Testis (tissue), 2 donors: ENCODE measurements at regions not wholly inside any gene's neighbourhood (a gene's known extent, or its start where the extent isn't known, plus 50 kb on each side); places are given as distances from the start of the nearest gene placed in this dataset.

ENCODE experiments used
- POLR2A ChIP-seq: fragments of 450-650 bp; IDR thresholded peaks from one replicate; pipeline ENCODE4 v1.6.1; 2017; ENCODE audit warnings: antibody characterized with exemption, mild to moderate bottlenecking, moderate library complexity
- TF ChIP-seq, protein P1 (sequence below), 3 experiments: fragments of 450-650 bp in 2 of 3; fragments of 200-600 bp in 1 of 3; sonication (generic) in 1 of 3; IDR thresholded peaks; one replicate each; pipeline ENCODE4 v1.5.1; 2016 to 2019; ENCODE audit warnings: antibody characterized with exemption in 3 of 3, mild to moderate bottlenecking in 2 of 3, moderate library complexity in 1 of 3

DNA sequence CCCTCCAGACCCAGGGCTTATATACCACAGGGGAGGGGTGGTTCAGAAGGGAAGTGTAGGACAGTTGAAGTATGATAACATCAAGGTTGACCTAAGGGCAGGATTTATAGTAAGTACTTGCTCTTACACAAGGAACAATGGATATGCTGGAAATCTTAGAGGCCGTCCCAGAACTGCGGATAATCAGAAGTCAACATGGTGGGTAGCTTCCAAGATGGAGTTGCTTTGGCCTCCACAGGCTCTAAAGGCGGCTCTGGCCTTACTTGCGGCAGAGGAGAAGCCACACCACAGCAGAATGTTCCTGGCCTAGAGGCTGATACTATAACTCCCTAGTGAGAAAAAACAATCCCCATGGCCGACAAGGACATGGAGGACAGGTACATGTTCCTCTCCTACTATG, 344.7 kb downstream of the CDC5L start:
- TF ChIP-seq, protein P1, sequence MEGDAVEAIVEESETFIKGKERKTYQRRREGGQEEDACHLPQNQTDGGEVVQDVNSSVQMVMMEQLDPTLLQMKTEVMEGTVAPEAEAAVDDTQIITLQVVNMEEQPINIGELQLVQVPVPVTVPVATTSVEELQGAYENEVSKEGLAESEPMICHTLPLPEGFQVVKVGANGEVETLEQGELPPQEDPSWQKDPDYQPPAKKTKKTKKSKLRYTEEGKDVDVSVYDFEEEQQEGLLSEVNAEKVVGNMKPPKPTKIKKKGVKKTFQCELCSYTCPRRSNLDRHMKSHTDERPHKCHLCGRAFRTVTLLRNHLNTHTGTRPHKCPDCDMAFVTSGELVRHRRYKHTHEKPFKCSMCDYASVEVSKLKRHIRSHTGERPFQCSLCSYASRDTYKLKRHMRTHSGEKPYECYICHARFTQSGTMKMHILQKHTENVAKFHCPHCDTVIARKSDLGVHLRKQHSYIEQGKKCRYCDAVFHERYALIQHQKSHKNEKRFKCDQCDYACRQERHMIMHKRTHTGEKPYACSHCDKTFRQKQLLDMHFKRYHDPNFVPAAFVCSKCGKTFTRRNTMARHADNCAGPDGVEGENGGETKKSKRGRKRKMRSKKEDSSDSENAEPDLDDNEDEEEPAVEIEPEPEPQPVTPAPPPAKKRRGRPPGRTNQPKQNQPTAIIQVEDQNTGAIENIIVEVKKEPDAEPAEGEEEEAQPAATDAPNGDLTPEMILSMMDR (IDR thresholded peaks at IDR 0.05): no peak
- TF ChIP-seq POLR2A: no peak
